ENCODE measurements at regions not wholly inside any gene's neighbourhood (a gene's known extent, or its start where the extent isn't known, plus 50 kb on each side); places are given as distances from the start of the nearest gene placed in this dataset.

- TF ChIP-seq EP300 (IDR thresholded peaks at IDR 0.05) = no peak
- TF ChIP-seq CTCF (IDR thresholded peaks at IDR 0.05) = no peak
- TF ChIP-seq POLR2AphosphoS5 (IDR thresholded peaks at IDR 0.05) = no peak
- TF ChIP-seq POLR2A (IDR thresholded peaks at IDR 0.05) = no peak
Observed at GRCh38 chr14:38021861-38022260, 185.8 kb upstream of the SSTR1 start.
